ENCODE measurements at regions not wholly inside any gene's neighbourhood (a gene's known extent, or its start where the extent isn't known, plus 50 kb on each side); places are given as distances from the start of the nearest gene placed in this dataset.

DNA sequence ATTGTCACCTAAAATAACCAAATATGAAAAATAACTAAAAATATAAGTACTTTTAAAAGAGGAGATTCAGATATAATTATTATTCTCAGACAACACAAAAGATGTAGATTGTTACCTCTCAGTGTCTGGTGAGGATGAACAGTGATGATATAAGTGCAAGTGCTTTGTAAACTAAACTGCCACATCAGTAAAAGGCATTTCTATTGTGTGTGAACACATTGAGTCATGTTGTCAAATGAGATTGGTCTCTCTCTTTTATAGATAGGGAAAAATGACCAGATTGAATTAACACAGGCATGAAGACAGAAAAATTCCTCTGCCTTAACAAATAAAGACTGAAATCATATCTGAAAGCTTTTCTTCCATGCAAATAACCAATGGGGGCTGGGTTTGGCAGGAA lies 182.4 kb upstream of the TMEFF2 start:
- TF ChIP-seq, protein P1, sequence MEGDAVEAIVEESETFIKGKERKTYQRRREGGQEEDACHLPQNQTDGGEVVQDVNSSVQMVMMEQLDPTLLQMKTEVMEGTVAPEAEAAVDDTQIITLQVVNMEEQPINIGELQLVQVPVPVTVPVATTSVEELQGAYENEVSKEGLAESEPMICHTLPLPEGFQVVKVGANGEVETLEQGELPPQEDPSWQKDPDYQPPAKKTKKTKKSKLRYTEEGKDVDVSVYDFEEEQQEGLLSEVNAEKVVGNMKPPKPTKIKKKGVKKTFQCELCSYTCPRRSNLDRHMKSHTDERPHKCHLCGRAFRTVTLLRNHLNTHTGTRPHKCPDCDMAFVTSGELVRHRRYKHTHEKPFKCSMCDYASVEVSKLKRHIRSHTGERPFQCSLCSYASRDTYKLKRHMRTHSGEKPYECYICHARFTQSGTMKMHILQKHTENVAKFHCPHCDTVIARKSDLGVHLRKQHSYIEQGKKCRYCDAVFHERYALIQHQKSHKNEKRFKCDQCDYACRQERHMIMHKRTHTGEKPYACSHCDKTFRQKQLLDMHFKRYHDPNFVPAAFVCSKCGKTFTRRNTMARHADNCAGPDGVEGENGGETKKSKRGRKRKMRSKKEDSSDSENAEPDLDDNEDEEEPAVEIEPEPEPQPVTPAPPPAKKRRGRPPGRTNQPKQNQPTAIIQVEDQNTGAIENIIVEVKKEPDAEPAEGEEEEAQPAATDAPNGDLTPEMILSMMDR (IDR thresholded peaks at IDR 0.05), result no peak
- TF ChIP-seq POLR2A (IDR thresholded peaks at IDR 0.05), result no peak

Data from breast epithelium (tissue), 3 donors.